ENCODE measurements at regions not wholly inside any gene's neighbourhood (a gene's known extent, or its start where the extent isn't known, plus 50 kb on each side); places are given as distances from the start of the nearest gene placed in this dataset.

DNA sequence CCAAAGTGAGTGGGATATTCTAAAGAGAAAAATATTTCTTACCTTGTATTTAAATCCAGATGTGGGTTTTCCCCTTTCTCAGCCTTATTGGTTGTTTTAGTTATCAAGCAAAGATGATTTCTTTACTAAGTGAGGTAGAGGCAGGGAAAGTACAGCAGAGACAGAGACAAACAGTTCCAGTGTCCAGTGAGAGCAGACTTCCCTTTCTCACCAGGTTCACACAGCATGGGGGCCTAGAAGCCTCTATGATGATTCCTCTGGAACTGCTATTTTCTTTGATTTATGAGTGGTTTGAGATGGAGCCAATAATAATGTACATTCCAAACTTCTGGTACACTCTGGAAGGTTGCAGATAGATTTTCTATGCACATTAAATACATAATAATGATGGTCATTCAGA lies 234.0 kb upstream of the MARCKS start:
- no peak for DNase-seq
- Histone ChIP-seq H3K27me3 (no peaks in the 10 kb centered on the region), H3K4me1 (peaks cover 0 to 3% (median 0%) of the 10 kb centered on the region in 3 donors), H3K27ac (no peak overlapping the region), H3K9me3 (no peaks in the 10 kb centered on the region), H3K36me3 (peaks cover 0 to 5% (median 0%) of the 10 kb centered on the region in 3 donors), H3K4me3 (no peak overlapping the region)
- intact Hi-C loops (cut with DNase I), result no loop called here
- no peak for TF ChIP-seq POLR2A (IDR thresholded peaks at IDR 0.05)
- TF ChIP-seq, protein P1, sequence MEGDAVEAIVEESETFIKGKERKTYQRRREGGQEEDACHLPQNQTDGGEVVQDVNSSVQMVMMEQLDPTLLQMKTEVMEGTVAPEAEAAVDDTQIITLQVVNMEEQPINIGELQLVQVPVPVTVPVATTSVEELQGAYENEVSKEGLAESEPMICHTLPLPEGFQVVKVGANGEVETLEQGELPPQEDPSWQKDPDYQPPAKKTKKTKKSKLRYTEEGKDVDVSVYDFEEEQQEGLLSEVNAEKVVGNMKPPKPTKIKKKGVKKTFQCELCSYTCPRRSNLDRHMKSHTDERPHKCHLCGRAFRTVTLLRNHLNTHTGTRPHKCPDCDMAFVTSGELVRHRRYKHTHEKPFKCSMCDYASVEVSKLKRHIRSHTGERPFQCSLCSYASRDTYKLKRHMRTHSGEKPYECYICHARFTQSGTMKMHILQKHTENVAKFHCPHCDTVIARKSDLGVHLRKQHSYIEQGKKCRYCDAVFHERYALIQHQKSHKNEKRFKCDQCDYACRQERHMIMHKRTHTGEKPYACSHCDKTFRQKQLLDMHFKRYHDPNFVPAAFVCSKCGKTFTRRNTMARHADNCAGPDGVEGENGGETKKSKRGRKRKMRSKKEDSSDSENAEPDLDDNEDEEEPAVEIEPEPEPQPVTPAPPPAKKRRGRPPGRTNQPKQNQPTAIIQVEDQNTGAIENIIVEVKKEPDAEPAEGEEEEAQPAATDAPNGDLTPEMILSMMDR (IDR thresholded peaks at IDR 0.05), result no peak

DNA sequence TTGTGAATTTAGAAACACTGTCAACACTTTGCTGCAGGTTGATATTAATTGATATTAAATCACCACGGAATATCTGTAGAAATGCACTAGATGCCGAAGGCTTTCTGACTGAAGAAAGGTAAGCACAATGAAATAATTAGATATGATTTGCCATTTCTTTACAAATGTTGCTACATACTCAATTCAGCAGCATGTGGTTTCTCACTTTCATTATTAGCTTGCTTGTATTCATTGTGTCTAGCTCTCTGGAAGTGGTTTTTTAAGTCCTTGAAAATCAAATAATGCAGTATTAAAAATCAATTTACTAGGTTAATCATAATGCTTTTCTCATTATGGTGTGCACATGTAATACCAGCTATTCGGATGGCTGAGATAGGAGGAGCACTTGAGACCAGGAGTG lies 231.3 kb upstream of the MARCKS start:
- no peak overlapping the region for H3K4me3 ChIP-seq
- peaks cover 0 to 5% (median 0%) of the 10 kb centered on the region in 3 donors for H3K36me3 ChIP-seq
- TF ChIP-seq, protein P1 (IDR thresholded peaks at IDR 0.05), result no peak
- TF ChIP-seq POLR2A (IDR thresholded peaks at IDR 0.05), result no peak
- intact Hi-C loops (cut with DNase I), result no loop called here
- WGBS, 2 donors, result 62 to 77% methylated on average over 3 of the region's 3 CpGs
- no peaks in the 10 kb centered on the region for H3K9me3 ChIP-seq
- H3K27ac ChIP-seq, result no peak overlapping the region
- H3K27me3 ChIP-seq, result no peaks in the 10 kb centered on the region
- no peak for DNase-seq
- peaks cover 3 to 21% (median 5%) of the 10 kb centered on the region in 3 donors for H3K4me1 ChIP-seq

DNA sequence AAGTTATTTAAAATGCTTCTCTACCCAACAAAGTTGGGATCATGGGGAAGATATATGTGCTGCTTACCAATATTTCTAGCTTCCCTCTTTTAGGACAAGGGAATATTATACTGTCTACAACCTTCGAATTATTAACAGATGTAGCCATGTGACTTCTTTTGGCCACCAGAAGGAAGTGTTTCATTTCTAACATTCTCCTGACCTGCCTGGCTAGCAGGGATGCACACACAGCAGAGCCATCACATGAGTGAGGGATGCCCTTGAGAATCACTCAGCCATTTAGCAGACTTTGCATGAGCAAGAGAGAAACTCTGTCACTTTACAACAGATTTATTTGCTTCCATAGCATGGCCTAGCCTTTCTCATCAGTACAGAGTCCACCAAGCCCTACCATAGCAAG lies 230.7 kb upstream of the MARCKS start:
- DNase-seq, result no peak
- Histone ChIP-seq H3K9me3 (no peaks in the 10 kb centered on the region), H3K4me1 (peaks cover 9 to 27% (median 11%) of the 10 kb centered on the region in 3 donors), H3K27ac (no peak overlapping the region), H3K27me3 (no peaks in the 10 kb centered on the region), H3K36me3 (peaks cover 0 to 5% (median 0%) of the 10 kb centered on the region in 3 donors), H3K4me3 (no peak overlapping the region)
- TF ChIP-seq, protein P1 (IDR thresholded peaks at IDR 0.05), result no peak
- TF ChIP-seq POLR2A (IDR thresholded peaks at IDR 0.05), result no peak
- WGBS, 2 donors, result 72 to 91% methylated on average over 1 of the region's 1 CpG
- intact Hi-C loops (cut with DNase I), result no loop called here

DNA sequence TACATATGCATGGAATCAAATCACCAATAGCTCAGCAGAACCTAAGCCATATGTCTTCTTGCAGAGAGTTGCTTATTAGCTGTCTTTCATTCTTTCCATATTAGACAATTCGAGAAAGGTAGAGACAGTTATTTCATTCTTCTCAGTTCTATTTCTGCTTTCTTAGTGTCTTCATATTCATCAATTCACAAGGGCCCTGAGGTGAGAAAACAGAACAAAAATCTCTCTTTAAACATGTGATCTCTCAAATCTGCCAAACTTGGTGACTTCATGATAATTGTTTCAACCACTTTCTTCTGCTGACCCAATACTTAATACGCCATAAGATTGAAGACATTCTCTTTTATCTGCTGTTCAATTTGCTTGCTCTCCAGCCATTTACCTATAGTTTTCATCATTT lies 229.7 kb upstream of the MARCKS start:
- intact Hi-C loops (cut with DNase I), result no loop called here
- 90 to 100% methylated on average over 2 of the region's 2 CpGs for WGBS, 2 donors
- TF ChIP-seq POLR2A (IDR thresholded peaks at IDR 0.05), result no peak
- TF ChIP-seq, protein P1 (IDR thresholded peaks at IDR 0.05), result no peak

DNA sequence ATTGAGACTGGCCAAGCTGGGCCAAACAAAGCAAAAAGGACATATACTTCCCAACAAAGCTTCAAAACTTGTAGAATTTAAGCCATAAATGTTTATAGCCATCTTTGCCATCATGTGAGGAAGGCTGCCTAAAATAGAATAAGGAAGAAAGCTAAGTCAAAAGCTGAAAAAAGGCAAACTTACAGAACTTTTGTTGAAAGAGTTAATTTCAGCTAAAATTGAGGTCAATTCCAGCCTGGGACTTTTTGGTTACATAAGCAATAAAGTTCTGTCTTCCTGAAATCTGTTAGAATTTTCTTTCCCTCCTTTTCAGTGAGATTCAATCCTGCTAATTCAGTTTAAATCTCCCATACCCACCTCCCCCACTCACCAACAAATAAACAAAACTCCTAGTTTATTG lies 227.9 kb upstream of the MARCKS start:
- Histone ChIP-seq H3K4me1 (peaks cover 17 to 55% (median 24%) of the 10 kb centered on the region in 3 donors), H3K36me3 (peaks cover 0 to 5% (median 0%) of the 10 kb centered on the region in 3 donors), H3K27ac (no peak overlapping the region), H3K4me3 (no peak overlapping the region), H3K27me3 (no peaks in the 10 kb centered on the region), H3K9me3 (no peaks in the 10 kb centered on the region)
- TF ChIP-seq POLR2A (IDR thresholded peaks at IDR 0.05), result no peak
- TF ChIP-seq, protein P1 (IDR thresholded peaks at IDR 0.05), result no peak
- no peak for DNase-seq
- intact Hi-C loops (cut with DNase I), result no loop called here

More for the DNA sequence above, 229.7 kb upstream of the MARCKS start:
- peaks cover 0 to 5% (median 0%) of the 10 kb centered on the region in 3 donors for H3K36me3 ChIP-seq
- no peak overlapping the region for H3K4me3 ChIP-seq
- peaks cover 12 to 37% (median 17%) of the 10 kb centered on the region in 3 donors for H3K4me1 ChIP-seq
- DNase-seq, result no peak
- H3K9me3 ChIP-seq, result no peaks in the 10 kb centered on the region
- no peak overlapping the region for H3K27ac ChIP-seq
- no peaks in the 10 kb centered on the region for H3K27me3 ChIP-seq

Measured in esophagus squamous epithelium (tissue), 5 donors.